AML-193 (cell line): ENCODE measurements at regions not wholly inside any gene's neighbourhood (a gene's known extent, or its start where the extent isn't known, plus 50 kb on each side); places are given as distances from the start of the nearest gene placed in this dataset.

Experiments used
- DNase-seq, 2 experiments: peaks; one replicate each; lab custom pipeline; 2025; lab: John Stamatoyannopoulos, UW

DNA sequence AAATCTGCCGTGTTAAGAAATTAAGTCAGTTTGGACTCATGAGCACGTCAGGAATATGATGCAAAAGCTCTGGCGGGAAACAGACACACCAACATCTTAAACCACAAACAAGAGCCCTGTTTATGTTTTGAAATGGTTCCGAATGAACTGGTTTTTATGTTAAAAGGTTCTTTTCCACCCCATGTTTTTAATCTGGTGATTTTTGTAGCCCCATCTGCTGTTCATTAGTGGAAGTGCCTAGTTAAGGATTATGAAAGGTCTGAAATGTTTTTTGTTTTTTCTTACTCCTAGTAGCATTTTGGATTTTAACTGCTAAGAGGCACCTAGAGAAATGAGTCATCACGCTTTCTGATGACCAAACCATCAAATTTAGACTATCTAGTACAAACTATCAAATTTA, 404.1 kb upstream of the MKI67 start:
- DNase-seq, result no peak

- no peak for DNase-seq
Observed at GRCh38 chr10:128530946-128531345, 404.7 kb upstream of the MKI67 start.

DNA sequence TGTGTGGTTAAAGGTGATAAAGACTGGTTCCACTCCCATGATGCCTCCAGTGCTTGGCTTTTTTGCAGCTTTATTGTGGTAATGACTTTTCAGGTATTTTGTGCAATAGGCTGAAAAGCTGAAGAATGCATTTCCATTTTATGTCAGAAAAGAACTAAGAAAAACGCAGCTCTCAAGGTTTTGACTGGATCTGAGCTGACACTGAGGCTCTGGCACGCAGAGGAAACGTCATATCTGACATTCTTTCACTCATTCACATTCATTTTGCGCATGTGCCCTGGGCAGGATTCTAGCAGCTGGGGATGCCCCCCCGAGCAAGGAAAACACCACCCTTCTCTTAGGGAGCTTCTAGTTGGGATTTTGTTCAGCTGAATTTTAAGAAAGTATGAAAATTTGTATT, 408.5 kb upstream of the MKI67 start:
- DNase-seq, result no peak

- DNase-seq, result no peak
Observed at GRCh38 chr10:128536259-128536658, 410.0 kb upstream of the MKI67 start.

GRCh38 chr10:128537834-128538330, 411.7 kb upstream of the MKI67 start:
- DNase-seq, result no peak

GRCh38 chr10:128538671-128539070, 412.4 kb upstream of the MKI67 start:
- no peak for DNase-seq

DNA sequence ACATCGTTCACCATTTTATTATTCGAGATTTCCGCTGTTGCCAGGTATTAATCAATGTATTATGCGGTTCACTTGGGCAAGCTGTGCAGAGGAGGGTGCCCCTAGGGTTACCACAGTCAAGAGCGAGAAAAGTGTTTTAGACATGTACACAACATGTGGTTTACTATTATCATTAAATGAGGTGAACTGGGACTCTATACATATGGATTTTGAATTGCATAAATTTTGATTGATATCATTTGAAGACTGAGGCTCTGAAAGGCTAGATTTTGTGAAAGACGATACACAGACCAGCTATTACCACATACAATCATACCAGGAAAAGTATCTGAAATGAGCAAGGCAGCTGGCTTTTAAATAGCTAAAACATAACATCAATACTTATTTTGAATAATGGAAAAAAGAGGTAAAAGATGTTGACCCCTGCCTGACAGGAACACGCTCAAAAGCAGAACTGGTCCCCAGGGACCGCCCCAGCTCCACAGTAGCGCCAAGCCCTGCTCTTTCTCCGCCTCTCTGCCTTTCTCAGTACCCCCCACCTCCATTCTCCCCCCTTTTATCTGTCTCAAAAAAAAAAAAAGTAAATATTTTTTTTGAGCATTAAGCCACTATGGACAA, 413.4 kb upstream of the MKI67 start:
- no peak for DNase-seq

- no peak for DNase-seq
Observed at GRCh38 chr10:128540128-128540762, 414.0 kb upstream of the MKI67 start.

GRCh38 chr10:128540781-128541761, 414.8 kb upstream of the MKI67 start:
- no peak for DNase-seq

- no peak for DNase-seq
Observed at GRCh38 chr10:128541926-128542475, 415.8 kb upstream of the MKI67 start.

DNA sequence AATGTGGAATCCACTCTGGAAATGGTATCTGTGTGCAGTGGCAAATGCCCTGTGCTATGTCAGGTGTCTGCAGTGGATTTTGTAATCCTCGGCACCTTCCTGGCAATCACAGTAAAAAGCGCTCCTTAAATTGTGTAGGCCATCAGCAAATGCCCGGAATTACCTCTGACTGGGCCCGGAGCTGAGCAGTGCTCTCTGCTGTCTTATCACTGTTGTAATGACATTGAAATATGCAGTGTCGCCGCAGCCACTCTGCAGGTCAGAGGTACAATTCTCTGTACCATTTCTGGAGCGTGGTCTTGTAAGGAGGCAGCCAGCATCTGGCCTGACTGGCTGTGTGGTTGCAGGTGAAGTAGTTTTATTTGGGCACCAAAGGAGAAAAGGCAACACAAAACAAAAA, 416.4 kb upstream of the MKI67 start:
- DNase-seq, result no peak

DNA sequence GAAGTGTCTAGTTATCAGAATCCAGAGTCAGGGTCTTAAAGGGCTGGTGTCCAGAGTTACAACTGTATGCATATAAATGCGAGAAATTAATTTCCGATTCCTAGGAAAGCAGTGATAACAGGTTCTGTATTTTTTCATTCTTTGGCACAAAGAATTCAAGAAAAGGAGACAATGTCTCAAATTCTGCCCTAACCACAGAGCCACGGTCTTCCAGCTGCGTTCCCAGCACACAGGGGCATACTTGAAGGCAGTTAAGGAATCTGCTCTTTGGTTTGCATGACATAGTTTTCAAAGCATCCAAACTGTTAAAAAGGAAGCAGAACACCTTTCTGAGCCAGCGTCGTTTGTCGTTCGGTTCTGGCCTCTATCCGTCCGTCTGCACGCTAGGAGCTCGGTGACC, 416.9 kb upstream of the MKI67 start:
- DNase-seq, result no peak

DNA sequence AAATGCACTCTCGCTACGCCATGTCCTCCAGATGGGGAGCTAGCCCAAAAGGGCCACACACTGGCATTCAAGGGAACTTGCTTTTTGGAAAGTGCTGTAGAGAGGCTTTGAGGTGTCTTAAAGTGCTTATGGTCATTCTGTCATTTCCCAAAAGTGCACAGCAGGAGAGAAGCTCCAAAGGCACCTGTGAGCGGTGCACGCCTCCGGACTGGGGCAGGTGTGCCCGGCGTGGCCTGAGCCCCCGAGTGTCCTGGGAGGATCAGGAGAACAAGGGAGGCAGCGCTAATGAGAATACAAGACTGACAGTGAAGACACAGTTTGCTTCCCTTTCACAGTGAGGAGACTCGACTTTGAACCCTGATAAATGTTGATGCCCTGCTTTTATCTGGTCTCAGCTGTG, 419.0 kb upstream of the MKI67 start:
- DNase-seq, result no peak

- DNase-seq, result no peak
Observed at GRCh38 chr10:128546651-128547165, 420.5 kb upstream of the MKI67 start.

DNA sequence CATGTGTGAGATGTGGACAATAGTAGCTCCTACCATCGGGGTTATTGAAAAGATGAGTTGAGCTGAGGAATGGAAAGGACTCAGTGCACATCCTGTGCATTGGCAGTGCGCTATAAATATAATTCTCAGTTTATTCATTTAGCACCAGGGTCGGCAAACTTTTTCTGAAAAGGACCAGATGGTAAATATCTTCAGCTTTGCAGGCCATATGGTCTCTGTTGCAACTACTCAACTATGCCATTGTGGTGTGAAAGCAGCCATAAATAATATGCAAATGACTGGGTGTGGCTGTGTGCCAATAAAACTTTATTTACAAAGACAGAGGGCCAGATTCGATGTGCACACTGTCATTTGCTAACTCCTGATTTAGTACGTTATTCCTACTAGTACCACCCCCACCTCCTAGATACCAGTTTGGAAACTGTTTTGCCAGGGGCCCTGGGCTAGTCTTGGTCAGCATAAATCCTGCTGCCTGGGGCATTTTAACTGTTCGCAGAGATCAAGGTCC, 422.9 kb upstream of the MKI67 start:
- DNase-seq, result no peak

DNA sequence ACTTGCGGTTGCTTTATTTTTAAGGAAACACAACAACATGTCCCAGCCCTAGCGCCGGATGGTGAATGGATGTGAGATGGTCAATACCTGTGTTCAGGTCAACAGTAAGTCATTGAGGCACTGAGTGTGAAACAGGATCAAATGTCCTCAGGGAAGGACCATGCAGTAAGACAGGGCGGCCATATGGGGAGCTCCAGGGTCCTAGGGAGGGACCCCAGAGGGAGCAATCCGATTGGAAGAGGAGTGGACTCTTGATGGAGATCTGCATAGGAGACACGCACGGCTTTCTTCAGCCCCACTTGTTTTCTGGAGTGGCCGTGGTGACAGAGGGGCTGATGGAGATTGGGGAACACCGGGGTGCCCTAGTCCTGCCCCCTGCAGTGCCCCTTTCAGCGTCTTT, 423.8 kb upstream of the MKI67 start:
- DNase-seq, result no peak

GRCh38 chr10:128551475-128551874, 425.3 kb upstream of the MKI67 start:
- no peak for DNase-seq

- DNase-seq, result no peak
Observed at GRCh38 chr10:128553755-128554154, 427.5 kb upstream of the MKI67 start.

DNA sequence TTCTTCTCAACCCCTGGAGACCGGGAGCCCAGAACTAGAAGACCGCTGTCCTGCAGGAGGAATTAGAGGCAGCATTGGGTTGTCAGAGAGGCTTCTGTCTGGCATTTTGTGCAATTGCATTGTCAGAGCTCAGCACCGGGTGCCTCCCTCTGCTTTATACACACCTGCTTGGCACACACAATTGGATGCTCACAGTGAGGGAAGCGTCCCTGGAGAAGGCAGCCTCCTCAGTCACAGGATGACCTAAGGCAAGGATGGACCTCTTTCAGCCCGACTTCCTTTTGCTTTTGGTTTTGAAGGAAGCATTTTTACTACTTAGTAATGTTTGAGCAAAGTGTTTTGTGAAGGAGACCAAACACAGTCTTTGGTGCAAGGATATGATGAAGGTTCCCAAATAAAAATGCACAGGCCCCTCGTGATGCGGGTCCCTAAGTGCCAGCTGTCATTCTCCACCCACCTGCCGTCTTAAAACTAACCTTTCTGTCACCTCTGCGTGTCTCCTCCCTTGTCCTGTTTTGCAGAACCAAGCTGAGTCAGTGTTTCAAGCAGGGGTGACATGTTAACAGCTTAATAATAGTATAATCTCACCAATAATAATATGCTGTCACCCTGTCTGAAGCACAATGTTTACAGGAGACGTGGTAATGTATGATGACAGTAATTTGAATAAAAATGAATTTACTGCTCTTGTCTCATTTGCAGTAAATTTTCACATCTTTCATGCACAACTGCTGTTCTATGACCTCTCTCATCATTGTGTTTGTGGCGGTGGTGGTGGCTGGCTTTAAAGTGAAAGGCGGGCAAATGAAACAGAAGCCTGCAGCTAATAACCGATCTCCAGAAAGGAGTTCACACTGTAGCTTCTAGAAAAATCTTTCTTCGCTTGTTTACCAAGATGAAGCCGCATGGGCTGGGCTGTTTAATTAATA, 430.2 kb upstream of the MKI67 start:
- DNase-seq, result no peak

- DNase-seq, result no peak
Observed at GRCh38 chr10:128557149-128557710, 431.0 kb upstream of the MKI67 start.

DNA sequence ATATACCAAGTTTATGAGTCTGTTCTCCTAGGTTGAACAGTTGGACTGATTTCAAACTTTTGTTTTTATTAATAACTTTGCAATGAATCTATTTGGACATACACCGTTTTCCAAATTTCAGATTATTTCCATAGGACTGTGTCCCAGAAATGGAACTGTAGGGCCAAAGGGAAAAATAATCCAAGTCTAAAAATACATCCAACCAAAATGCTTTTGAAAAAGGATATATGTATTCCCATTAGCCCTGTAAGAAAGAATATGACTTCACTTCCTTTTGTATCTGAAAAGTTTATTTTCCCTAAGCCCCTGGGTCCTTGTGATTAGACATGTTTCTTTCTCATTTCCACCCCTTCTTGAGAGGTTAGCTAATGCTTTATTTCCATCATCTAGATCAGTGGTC, 434.2 kb upstream of the MKI67 start:
- no peak for DNase-seq
